ENCODE measurements at regions not wholly inside any gene's neighbourhood (a gene's known extent, or its start where the extent isn't known, plus 50 kb on each side); places are given as distances from the start of the nearest gene placed in this dataset.

DNA sequence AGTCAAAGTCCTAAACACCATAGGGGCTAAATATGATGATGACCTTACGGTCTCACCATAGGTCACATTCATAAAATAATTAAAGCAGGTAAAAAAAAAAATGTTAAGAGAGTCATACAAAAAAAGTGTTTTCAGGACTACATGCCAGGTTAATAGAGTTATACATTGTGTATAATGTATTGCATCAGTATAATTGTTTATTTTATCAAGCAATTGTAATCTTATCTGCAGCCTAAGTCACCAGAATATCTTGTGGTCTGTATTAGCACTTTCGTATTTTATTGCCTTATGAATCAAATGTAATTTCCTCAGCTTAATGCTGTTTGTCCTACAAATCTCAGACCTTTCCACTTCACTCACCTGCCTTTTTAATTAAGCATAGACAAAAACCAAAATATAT, 972.9 kb upstream of the PCDH20 start:
- Mint-ChIP-seq H3K36me3 (ENCODE audit: insufficient read depth in 1 of 3, low read depth in 3 of 3) (0 out of 7 replicates have a peak, but pooled peaks cover 0 to under 1% (median 0%) of the 10 kb centered on the region in 3 experiments), H3K27me3 (ENCODE audit: low read depth) (no peaks in the 10 kb centered on the region), H3K9me3 (0 out of 5 replicates have a peak, but pooled peaks cover 0 to 2% of the 10 kb centered on the region in 2 experiments), H3K4me3 (no peak overlapping the region), H3K27ac (no peak overlapping the region), H3K4me1 (peaks cover 4 to 11% of the 10 kb centered on the region in 2 experiments)
- H3K4me2 ChIP-seq (ENCODE audit: insufficient read depth, insufficient read length, low read length): no peak overlapping the region
- H3K79me2 ChIP-seq (ENCODE audit: insufficient read depth, low read length): no peaks in the 10 kb centered on the region
- H3K18ac ChIP-seq (ENCODE audit: insufficient read length, low read depth, low read length): no peak overlapping the region
- no peak overlapping the region for H2AK5ac ChIP-seq (ENCODE audit: insufficient read length, low read length)
- no peak overlapping the region for H4K91ac ChIP-seq (ENCODE audit: insufficient read length, low read depth, low read length)
- H3K4me1 ChIP-seq (ENCODE audit: insufficient read depth, low read length): no peaks in the 10 kb centered on the region
- no peak overlapping the region for H2BK120ac ChIP-seq (ENCODE audit: low read depth, low read length, poor library complexity, severe bottlenecking)
- H4K5ac ChIP-seq (ENCODE audit: insufficient read length, low read depth, low read length): no peak overlapping the region
- no peak overlapping the region for H3K56ac ChIP-seq (ENCODE audit: insufficient read length, low read depth, low read length)
- no peaks in the 10 kb centered on the region for H3K9me3 ChIP-seq (ENCODE audit: control insufficient read depth, low read depth, low read length)
- TF ChIP-seq, protein P1, sequence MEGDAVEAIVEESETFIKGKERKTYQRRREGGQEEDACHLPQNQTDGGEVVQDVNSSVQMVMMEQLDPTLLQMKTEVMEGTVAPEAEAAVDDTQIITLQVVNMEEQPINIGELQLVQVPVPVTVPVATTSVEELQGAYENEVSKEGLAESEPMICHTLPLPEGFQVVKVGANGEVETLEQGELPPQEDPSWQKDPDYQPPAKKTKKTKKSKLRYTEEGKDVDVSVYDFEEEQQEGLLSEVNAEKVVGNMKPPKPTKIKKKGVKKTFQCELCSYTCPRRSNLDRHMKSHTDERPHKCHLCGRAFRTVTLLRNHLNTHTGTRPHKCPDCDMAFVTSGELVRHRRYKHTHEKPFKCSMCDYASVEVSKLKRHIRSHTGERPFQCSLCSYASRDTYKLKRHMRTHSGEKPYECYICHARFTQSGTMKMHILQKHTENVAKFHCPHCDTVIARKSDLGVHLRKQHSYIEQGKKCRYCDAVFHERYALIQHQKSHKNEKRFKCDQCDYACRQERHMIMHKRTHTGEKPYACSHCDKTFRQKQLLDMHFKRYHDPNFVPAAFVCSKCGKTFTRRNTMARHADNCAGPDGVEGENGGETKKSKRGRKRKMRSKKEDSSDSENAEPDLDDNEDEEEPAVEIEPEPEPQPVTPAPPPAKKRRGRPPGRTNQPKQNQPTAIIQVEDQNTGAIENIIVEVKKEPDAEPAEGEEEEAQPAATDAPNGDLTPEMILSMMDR (conservative IDR thresholded peaks at IDR 0.05): no peak
- H3K9ac ChIP-seq (ENCODE audit: extremely low read depth, insufficient read length, low read length): no peak overlapping the region
- H3K27me3 ChIP-seq (ENCODE audit: insufficient read depth, low read length): no peaks in the 10 kb centered on the region
- no peak overlapping the region for H3K23ac ChIP-seq (ENCODE audit: insufficient read length, low read depth, low read length)
- WGBS (ENCODE audit: extremely low coverage, insufficient read length, low lambda C conversion rate): no CpG with 5 or more reads among the region's 2 CpGs
- H4K8ac ChIP-seq (replicated peaks; ENCODE audit: insufficient read length, low read depth, low read length): no peak overlapping the region
- no peak for DNase-seq
- no peak overlapping the region for H3T11ph ChIP-seq (ENCODE audit: low read length)
- H4K20me1 ChIP-seq (ENCODE audit: control insufficient read depth, insufficient read depth, insufficient read length): no peaks in the 10 kb centered on the region
- H2BK20ac ChIP-seq (ENCODE audit: low read depth, low read length, poor library complexity, severe bottlenecking): no peak overlapping the region
- no peaks in the 10 kb centered on the region for H3K79me1 ChIP-seq (ENCODE audit: insufficient read depth, low read depth, low read length, poor library complexity, severe bottlenecking)
- no peaks in the 10 kb centered on the region for H3K23me2 ChIP-seq (ENCODE audit: insufficient read length, low read depth, low read length, poor library complexity, severe bottlenecking)
- no peak overlapping the region for H3K27ac ChIP-seq (ENCODE audit: insufficient read length, low read depth, low read length)
- H2AFZ ChIP-seq (ENCODE audit: low read length): no peak overlapping the region
- H2BK15ac ChIP-seq (ENCODE audit: low read depth, low read length): no peak overlapping the region
- no peak overlapping the region for H2BK12ac ChIP-seq (ENCODE audit: insufficient read length, low read depth, low read length)
- no peak overlapping the region for H2BK5ac ChIP-seq (ENCODE audit: insufficient read length, low read length)
- H3K14ac ChIP-seq (ENCODE audit: insufficient read depth, low read length): no peak overlapping the region
- no peak overlapping the region for H3K4ac ChIP-seq (ENCODE audit: low read depth, low read length)
